Activated CD4-positive, CD25-positive, alpha-beta regulatory T cell treated with anti-CD3 and anti-CD28 coated beads, Interleukin-2, amount 50 U/mL, for 24 hours (primary cell): ENCODE measurements at regions not wholly inside any gene's neighbourhood (a gene's known extent, or its start where the extent isn't known, plus 50 kb on each side); places are given as distances from the start of the nearest gene placed in this dataset.
"Not testable (repeated sequence)": the region's sequence is repeated elsewhere in the genome, so short reads cannot be mapped to it uniquely, and the experiment has no call there.

ENCODE experiments used
- ATAC-seq, 2 donors: fragments of 150-1000 bp; cut with Tn5 transposase; one replicate each; pipeline ENCODE4 v1.10.0; 2021; ENCODE audit warnings: mild to moderate bottlenecking in 1 of 2, moderate library complexity in 1 of 2

DNA sequence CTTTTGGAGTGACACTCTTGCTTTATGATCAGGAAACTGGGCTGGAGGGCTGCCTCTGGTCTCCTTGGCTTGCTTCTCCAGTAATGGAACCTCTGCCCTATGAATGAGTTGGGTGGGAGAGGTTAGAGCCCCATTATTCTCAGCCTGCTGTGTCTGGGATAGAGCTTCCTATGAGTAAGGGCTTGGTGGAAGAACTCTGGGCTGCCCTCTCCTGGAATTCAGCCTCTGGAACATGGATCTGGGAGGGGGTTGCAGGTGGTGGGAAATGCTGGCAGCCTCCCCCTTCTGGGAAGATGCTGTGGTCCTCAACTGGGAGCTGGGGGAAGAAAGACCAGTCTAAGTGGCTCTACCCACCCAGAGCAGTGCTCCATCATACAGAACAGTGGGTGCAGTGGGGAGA, 81.8 kb upstream of the SYN3 start:
- ATAC-seq: no peak

GRCh38 chr22:33138333-33138732, 80.2 kb upstream of the SYN3 start:
- not testable (repeated sequence) for ATAC-seq

DNA sequence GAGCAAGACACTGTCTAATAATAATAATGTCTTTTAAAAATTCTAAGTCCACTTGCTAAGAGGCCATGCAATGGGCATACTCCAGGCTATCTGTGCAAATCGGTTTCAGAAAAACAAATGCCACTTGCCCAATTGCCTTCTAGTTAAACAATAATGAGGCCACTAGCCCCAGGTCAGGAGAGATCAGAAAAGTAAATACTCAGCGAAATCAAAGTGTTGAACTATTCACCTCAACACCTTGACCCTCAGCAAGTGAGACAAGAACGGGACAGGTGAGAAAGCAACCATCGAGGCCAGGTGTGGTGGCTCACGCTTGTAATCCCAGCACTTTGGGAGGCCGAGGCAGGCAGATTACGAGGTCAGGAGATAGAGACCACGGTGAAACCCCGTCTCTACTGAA, 72.3 kb upstream of the SYN3 start:
- no peak for ATAC-seq

- no peak for ATAC-seq
These were observed 71.4 kb upstream of the SYN3 start for GRCh38 chr22:33129621-33130020.

DNA sequence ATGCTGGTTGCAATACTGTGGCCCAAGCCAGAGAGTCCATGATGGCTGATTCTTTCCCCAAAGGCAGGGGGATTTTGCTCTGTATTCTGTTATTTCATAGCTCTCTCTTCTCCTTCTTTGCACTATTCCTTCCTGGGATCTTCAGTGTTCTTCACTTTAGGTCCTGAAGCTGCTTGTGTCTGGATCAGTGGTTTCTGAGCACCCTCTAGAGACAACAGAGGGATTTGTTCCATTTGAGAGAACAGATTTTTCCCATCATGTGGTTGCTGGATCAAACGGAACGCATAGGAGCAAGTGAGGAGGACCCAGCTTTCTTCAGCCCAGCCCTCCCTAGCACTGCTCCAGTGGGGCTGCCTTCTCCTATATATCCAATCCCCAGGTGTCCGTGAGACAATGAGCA, 68.7 kb upstream of the SYN3 start:
- ATAC-seq: no peak

DNA sequence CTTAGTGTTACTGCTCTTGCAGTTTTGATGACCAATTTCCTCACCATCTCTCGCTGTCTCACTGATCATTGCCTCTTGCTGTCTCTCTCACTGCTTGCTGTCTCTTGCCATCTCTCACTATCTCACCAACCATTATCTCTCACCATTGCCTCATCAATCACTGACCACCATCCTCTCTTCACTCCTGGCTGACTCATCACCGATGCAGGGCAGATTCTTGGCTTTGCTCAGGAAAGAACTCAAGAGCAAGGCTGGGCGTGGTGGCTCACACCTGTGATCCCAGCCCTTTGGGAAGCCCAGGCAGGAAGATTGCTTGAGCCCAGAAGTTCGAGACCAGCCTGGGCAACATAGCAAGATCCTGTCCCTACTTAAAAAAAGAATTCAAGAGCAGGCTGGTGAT, 66.3 kb upstream of the SYN3 start:
- no peak for ATAC-seq

- not testable (repeated sequence) for ATAC-seq
These were observed 64.3 kb upstream of the SYN3 start for GRCh38 chr22:33122439-33122838.

- no peak for ATAC-seq
These were observed 60.9 kb upstream of the SYN3 start for GRCh38 chr22:33119044-33119443.

DNA sequence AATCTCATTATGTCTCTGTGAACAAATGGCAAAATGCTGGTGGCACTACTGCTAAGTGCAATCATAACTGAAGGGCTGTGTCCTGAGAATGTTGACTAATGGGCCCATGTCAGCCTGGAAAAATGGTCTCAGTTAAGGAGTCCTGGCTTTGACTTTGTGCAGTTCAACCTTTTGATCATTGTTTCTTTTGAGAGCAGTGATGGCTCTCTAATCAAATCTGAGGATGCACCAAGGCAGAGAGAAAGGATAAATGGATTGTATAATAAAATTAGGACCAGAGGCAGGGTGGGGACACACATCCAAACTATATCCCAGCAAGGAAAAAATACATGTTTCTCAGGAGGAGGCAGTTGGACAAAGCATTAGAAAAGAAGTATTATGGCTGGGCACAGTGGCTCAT, 59.6 kb upstream of the SYN3 start:
- no peak for ATAC-seq

DNA sequence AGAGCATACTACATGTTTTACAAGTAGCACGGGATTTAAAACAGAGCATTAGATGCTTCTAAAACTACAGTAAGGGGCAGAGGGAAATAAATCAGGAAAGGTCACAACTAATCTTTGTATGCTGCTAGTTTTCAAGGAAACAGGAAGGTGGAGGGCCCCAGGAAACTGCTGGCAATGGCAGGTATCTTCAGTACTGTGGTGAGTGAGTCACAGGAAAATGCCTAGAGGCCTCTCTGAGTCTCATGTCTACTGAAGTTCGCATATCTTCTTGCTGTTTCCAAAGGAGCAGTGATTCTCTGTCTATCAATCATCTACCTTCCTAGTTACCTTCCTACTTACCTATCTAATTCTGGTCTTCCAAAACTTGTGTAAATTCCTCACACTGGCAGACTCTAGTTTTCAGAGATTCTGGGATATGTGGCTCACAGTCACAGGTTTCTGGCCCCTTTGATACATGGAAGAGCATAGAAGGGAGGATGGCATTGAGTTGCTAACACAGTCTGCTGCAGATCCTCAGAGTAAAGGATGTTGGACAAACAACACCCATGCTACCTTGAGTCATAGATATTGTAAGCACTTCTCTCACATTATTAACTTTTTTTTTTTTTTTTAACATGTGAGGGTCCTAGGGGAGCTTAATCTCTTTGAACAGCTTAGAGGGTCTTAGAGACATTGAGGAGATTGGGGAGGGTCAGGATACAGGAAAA, 58.8 kb upstream of the SYN3 start:
- no peak for ATAC-seq

DNA sequence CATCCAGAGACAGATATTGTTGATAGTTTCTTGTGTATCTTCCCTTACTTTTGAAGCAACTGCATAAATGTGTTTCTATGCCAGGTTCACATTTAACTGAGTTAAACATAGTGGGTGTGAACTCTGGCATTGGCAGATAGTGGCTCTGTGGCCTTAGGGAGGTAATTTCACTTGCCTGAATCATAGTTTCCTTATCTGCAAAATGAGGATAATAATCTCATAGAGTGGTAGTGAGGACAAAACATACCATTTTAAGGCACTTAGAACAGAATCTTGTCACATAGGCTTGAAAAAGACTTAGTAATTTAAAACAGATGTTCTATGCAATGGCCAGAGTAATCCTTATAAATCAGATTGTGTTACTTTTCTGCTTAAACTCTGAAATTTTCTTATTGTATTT, 56.4 kb upstream of the SYN3 start:
- ATAC-seq: no peak

DNA sequence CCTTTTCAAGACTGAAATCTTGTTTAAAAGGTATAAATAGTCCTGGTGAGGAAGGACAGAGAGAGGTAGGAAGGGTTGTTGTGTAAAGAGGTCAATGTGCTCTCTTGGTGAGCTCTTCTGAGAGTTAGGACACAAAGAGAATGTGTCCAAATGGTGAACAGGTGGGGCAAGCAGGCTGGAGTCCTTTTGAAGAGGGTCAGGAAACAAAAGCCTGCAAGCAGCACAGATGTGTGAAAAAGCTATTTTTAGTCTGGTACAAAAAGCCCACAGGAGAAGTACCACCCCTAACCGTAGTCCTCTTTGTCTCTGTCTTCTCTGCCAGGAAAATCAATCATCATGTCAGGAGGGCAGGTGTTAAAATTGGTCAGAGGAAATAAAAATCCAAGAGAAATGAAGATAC, 54.4 kb upstream of the SYN3 start:
- no peak for ATAC-seq

DNA sequence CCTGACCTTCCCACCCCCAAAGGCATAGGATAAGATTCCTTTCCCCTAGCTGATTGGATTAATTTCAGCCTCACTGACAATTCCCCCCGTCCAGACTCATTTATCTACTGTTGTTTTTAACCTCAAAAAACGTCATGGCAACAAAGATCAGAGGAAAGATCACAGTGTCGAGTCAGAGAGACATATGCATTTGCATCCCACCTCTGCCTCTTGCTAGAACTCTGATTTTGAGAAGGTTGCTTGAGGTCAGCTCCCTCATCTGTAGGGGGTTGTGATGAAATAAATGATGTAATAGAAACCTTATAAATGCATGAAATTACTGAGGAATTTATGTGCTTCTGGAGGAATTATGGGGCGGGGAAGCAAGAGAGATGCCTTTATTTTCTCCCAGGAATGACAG, 53.3 kb upstream of the SYN3 start:
- no peak for ATAC-seq

- ATAC-seq: no peak
These were observed 52.5 kb upstream of the SYN3 start for GRCh38 chr22:33110562-33111163.

GRCh38 chr22:33109514-33110430, 51.6 kb upstream of the SYN3 start:
- no peak for ATAC-seq

GRCh38 chr22:33108037-33108436, 49.9 kb upstream of the SYN3 start:
- ATAC-seq: no peak
